ENCODE measurements at regions not wholly inside any gene's neighbourhood (a gene's known extent, or its start where the extent isn't known, plus 50 kb on each side); places are given as distances from the start of the nearest gene placed in this dataset.

GRCh38 chr13:77377016-77377415 lies 50.1 kb upstream of the MYCBP2 start:
- H3K27me3 ChIP-seq (ENCODE audit: control insufficient read depth, insufficient read depth, low read length): no peaks in the 10 kb centered on the region
- no peak overlapping the region for H3K4me3 ChIP-seq (ENCODE audit: low read length)
- H3K9me3 ChIP-seq (replicated peaks; ENCODE audit: low read length): no peaks in the 10 kb centered on the region
- H3K4me1 ChIP-seq (ENCODE audit: control insufficient read depth, insufficient read depth, low read length): no peaks in the 10 kb centered on the region
- H3K9ac ChIP-seq (ENCODE audit: low read depth, low read length): no peak overlapping the region
- H3K4me2 ChIP-seq (ENCODE audit: low read length): no peak overlapping the region
- no peaks in the 10 kb centered on the region for H3K36me3 ChIP-seq (ENCODE audit: insufficient read depth, low read length)

Measured in skeletal muscle satellite cell (primary cell).